ENCODE measurements at regions not wholly inside any gene's neighbourhood (a gene's known extent, or its start where the extent isn't known, plus 50 kb on each side); places are given as distances from the start of the nearest gene placed in this dataset.
A peak's percentile ranks its signal among the peaks of the same experiment; 100 is the strongest.
"Not testable (repeated sequence)": the region's sequence is repeated elsewhere in the genome, so short reads cannot be mapped to it uniquely, and the experiment has no call there.

DNA sequence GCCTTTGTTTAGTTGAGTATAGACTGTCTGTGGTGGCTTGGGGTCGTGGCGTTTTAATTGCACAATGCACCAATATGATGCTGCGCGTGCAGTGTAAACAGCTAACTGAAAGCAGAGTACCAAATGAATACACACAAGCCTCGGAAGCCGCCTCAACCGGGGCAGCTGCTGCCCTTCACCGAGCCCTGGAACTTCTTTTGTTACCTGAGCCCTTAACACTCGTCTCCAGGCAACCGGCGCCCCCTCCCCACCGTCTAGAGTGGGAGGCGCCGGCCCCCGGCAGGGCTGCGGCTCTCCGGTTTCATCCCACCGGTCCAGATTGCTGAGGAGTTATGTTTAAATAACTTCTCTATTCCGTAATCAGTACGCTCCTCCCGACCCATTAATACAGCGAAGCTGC is 173.2 kb upstream of the TBL1X start:
- no peak for DNase-seq
- Mint-ChIP-seq H3K36me3 (peaks cover 0 to 7% (median 0%) of the 10 kb centered on the region in 3 donors), H3K27ac (no peak overlapping the region), H3K27me3 (peaks cover 0 to 7% (median 0%) of the 10 kb centered on the region in 5 donors), H3K4me1 (peaks cover 3 to 10% (median 6%) of the 10 kb centered on the region in 4 donors), H3K4me3 (peak overlapping the region in 2 of 10 donors; percentile 8 to 31), H3K9me3 (peaks cover 0 to 9% (median 0%) of the 10 kb centered on the region in 9 donors)
- POLR2A ChIA-PET = no interaction called here
- no peak for ATAC-seq

DNA sequence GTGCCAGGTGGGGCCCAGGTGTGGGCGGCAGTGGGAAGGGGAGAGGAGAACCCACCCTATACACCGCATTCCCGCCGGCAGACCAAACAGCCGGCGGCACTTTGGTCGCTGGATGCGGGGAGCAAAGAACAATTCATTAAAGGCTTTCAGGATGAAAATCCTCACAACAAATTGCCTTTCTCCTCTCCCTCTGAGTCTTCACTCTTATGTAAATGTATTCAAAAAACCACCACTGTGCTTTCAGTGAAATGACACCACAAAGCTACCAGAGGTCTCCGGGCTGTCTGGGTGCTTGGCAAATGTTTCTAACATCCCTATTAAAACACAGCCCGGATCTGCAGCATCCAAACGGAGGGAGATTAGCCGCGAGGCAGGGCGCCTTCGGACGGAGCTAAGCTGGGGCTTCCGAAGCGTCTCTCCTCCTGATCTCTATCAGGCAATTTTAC is 171.8 kb upstream of the TBL1X start:
- DNase-seq = no peak
- peaks cover 0 to 7% (median 0%) of the 10 kb centered on the region in 5 donors for H3K27me3 Mint-ChIP-seq

DNA sequence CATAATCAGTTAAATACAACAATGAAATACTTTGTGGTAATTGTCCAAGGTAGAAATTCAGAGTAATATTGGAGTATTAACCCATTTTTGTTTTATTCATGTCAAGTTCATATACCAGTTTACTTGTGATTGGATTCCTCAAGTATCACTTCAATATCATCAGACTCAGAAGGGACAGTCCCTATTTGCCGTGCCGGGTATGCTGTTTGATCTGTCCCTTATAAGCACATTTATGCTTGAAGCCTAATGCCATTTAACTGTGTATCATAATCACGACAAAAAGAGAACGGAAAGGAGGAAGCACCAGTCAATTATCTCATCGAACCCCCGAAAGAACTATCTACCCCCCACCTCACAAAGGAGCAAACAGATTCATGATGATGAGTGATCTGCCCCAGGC is 171.0 kb upstream of the TBL1X start:
- H3K4me1 Mint-ChIP-seq = peaks cover 3 to 14% (median 6%) of the 10 kb centered on the region in 4 donors
- H3K27me3 Mint-ChIP-seq = peaks cover 0 to 7% (median 0%) of the 10 kb centered on the region in 5 donors
- no peak overlapping the region for H3K4me3 Mint-ChIP-seq
- ATAC-seq (no peak), DNase-seq (no peak)
- peaks cover 0 to 7% (median 0%) of the 10 kb centered on the region in 3 donors for H3K36me3 Mint-ChIP-seq
- POLR2A ChIA-PET = no interaction called here
- peaks cover 0 to 9% (median 0%) of the 10 kb centered on the region in 9 donors for H3K9me3 Mint-ChIP-seq
- H3K27ac Mint-ChIP-seq = no peak overlapping the region

More for the DNA sequence above, 171.8 kb upstream of the TBL1X start:
- Mint-ChIP-seq H3K4me1 (peaks cover 3 to 10% (median 6%) of the 10 kb centered on the region in 4 donors), H3K36me3 (peaks cover 0 to 7% (median 0%) of the 10 kb centered on the region in 3 donors), H3K27ac (no peak overlapping the region), H3K4me3 (no peak overlapping the region), H3K9me3 (peaks cover 0 to 9% (median 0%) of the 10 kb centered on the region in 9 donors)
- POLR2A ChIA-PET = no interaction called here
- ATAC-seq = no peak

DNA sequence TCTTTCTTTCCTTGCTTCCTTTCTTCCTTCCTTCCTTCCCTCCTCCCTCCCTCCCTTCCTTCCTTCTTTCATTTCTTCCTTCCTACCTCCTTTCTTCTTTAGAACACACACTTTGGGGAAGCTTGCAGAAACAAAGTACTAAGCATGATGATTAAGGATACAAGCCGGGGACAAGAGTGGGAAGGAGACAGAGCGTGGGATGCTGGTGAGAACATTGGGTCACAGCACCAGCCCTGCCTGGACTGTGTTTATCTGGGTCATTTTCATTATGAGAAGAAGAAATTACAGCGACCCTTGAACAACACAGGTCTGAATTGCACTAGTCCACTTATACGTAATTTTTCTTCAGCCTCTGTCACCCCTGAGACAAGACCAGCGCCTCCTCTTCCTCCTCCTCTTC is 169.3 kb upstream of the TBL1X start:
- DNase-seq = no peak
- H3K4me3 Mint-ChIP-seq = no peak overlapping the region
- H3K27ac Mint-ChIP-seq = no peak overlapping the region
- peaks cover 0 to 5% (median 0%) of the 10 kb centered on the region in 9 donors for H3K9me3 Mint-ChIP-seq
- POLR2A ChIA-PET = no interaction called here
- peaks cover 0 to 7% (median 0%) of the 10 kb centered on the region in 5 donors for H3K27me3 Mint-ChIP-seq
- peaks cover 3 to 14% (median 6%) of the 10 kb centered on the region in 4 donors for H3K4me1 Mint-ChIP-seq
- ATAC-seq = no peak
- peaks cover 0 to 7% (median 0%) of the 10 kb centered on the region in 3 donors for H3K36me3 Mint-ChIP-seq

DNA sequence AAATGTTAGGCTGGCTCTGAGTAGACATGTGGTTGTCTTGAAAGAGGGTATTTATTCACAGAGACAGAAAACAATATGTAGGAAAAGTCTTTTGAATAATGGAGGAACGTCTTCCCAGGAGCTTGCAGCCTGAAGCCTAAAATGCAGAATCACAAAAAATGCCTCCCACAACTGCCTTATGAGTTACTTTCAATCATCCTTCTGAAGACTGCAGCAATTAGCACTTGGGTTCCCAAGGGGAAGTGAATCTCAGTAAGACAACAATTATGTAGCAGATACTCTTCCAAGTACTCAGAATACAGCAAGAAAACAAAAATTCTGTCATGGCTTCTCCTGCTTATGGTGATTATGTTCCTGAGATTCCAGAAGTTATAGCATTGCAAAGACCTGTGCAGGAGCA is 166.6 kb upstream of the TBL1X start:
- peaks cover 0 to 5% (median 0%) of the 10 kb centered on the region in 5 donors for H3K27me3 Mint-ChIP-seq
- POLR2A ChIA-PET = no interaction called here
- H3K36me3 Mint-ChIP-seq = peaks cover 0 to 11% (median 0%) of the 10 kb centered on the region in 3 donors
- ATAC-seq = no peak
- peaks cover 0 to 5% (median 0%) of the 10 kb centered on the region in 9 donors for H3K9me3 Mint-ChIP-seq
- H3K27ac Mint-ChIP-seq = no peak overlapping the region
- H3K4me3 Mint-ChIP-seq = no peak overlapping the region
- peaks cover 0 to 7% (median under 1%) of the 10 kb centered on the region in 4 donors for H3K4me1 Mint-ChIP-seq
- no peak for DNase-seq

DNA sequence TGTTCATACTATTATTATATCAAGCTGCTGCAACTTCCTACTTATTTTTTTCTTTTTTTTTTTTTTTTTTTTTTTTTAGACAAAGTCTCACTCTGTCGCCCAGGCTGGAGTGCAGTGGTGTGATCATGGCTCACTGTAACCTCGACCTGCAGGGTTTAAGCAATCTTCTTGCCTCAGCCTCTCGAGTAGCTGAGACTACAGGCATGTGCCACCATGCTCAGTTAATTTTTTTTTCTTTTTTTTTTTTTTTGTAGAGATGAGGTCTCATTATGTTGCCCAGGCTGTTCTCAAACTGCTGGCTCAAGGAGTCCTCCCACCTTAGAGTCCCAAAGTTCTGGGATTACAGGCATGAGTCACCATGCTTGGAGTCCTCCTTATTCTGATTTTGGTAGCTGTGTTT is 165.2 kb upstream of the TBL1X start:
- not testable (repeated sequence) for H3K4me3 Mint-ChIP-seq, H3K9me3 Mint-ChIP-seq, H3K27ac Mint-ChIP-seq, DNase-seq, H3K36me3 Mint-ChIP-seq, H3K4me1 Mint-ChIP-seq, H3K27me3 Mint-ChIP-seq, ATAC-seq
- POLR2A ChIA-PET = interaction anchor here (0.9 kb wide), 1 partner anchor 398 kb away, joined by 3 read pairs; no protein-coding TSS in a partner anchor

DNA sequence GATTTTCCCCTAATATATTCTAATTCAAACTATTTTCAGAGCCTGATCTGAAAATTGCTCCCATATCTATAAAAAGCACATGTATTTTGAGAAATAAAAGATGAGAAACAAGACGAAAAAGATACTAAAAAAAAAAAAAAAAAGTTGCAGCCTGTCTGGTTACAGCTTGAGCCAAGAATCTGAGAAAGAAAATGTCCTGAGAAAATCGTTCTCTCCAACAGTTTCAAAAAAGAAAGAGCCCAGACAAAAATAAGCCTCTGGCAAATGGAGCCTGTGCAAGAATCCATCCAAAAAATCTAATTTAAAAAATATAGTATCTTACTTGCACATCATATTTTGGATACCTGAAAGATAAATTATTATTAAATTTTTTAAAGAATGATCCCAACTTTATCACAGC is 163.0 kb upstream of the TBL1X start:
- Mint-ChIP-seq H3K9me3 (peaks cover 0 to 4% (median 0%) of the 10 kb centered on the region in 9 donors), H3K4me3 (no peak overlapping the region)
- POLR2A ChIA-PET = no interaction called here

DNA sequence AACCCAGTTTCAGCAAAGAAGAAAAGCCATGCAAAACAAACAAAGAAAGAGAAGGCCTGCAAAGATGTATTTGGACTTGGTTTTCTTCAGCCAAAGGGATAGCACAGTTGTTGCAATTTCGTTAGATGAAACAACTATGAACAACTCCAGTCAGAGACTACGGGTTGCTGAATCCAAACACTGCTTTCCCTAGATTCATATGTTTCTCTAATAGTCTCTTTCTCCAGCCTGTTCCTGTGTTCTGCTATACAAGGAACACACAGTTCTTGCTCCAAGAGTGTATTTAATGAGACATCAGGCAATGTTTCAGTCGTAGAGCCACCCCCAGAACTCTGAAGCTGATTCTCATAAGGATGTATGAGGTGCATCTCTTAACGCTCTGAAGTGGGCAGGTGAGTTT is 162.5 kb upstream of the TBL1X start:
- no peak overlapping the region for H3K27ac Mint-ChIP-seq
- no peaks in the 10 kb centered on the region for H3K27me3 Mint-ChIP-seq
- no peak for DNase-seq
- POLR2A ChIA-PET = no interaction called here
- peaks cover 0 to 4% (median 0%) of the 10 kb centered on the region in 3 donors for H3K36me3 Mint-ChIP-seq
- ATAC-seq = no peak
- peaks cover 0 to 3% (median 0%) of the 10 kb centered on the region in 4 donors for H3K4me1 Mint-ChIP-seq
- peaks cover 0 to 4% (median 0%) of the 10 kb centered on the region in 9 donors for H3K9me3 Mint-ChIP-seq
- H3K4me3 Mint-ChIP-seq = no peak overlapping the region

More for the DNA sequence above, 163.0 kb upstream of the TBL1X start:
- DNase-seq (no peak), ATAC-seq (no peak)
- Mint-ChIP-seq H3K27me3 (no peaks in the 10 kb centered on the region), H3K27ac (no peak overlapping the region), H3K4me1 (peaks cover 0 to 3% (median 0%) of the 10 kb centered on the region in 4 donors), H3K36me3 (peaks cover 0 to 4% (median 0%) of the 10 kb centered on the region in 3 donors)

DNA sequence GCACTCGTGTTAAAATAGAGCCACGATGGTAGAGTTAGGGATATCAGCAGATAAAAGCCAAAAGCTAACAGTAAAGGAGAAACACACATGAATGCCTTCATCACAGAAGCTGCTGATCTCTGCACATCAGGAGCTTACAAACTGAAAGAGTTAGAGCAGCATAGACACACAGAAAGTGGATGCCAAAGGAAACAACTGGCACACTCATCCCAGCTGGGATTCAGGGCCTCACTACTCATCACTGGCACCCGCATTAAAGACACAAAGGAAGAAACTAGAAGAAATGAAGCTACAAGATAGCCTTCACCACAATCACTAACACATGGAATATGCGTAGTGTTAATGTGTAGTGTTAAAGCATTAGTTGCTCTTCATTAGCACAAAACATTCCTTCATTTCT is 156.4 kb upstream of the TBL1X start:
- Mint-ChIP-seq H3K4me1 (peaks cover 3 to 5% (median 4%) of the 10 kb centered on the region in 4 donors), H3K36me3 (no peaks in the 10 kb centered on the region), H3K9me3 (peaks cover 0 to 1% (median 0%) of the 10 kb centered on the region in 9 donors), H3K27me3 (no peaks in the 10 kb centered on the region), H3K4me3 (no peak overlapping the region), H3K27ac (no peak overlapping the region)
- POLR2A ChIA-PET = interaction anchor here (0.5 kb wide), 1 partner anchor 33 kb away, joined by 3 read pairs; no protein-coding TSS in a partner anchor
- no peak for ATAC-seq
- no peak for DNase-seq

DNA sequence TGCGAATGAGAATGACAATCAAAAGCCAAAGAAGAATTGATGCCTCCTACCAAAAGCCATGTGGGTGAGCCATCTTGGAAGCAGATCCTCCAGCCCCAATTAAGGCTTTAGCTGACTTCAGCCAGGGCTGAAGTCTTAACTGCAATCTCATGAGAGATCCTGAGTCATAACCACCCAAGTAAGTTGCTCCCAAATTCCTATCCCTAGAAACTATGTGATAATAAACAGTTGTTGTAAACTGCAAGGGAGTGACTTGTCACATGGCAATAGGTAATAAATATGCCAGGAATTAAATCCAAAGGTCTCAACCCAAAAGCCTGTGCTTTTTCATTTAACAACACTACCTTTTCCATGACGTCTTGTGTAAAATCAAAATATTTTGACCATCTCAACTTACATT is 154.2 kb upstream of the TBL1X start:
- Mint-ChIP-seq H3K27me3 (no peaks in the 10 kb centered on the region), H3K27ac (no peak overlapping the region), H3K4me3 (no peak overlapping the region), H3K36me3 (no peaks in the 10 kb centered on the region), H3K9me3 (no peaks in the 10 kb centered on the region), H3K4me1 (peaks cover 3 to 8% (median 6%) of the 10 kb centered on the region in 4 donors)
- DNase-seq (no peak), ATAC-seq (no peak)
- POLR2A ChIA-PET = no interaction called here

DNA sequence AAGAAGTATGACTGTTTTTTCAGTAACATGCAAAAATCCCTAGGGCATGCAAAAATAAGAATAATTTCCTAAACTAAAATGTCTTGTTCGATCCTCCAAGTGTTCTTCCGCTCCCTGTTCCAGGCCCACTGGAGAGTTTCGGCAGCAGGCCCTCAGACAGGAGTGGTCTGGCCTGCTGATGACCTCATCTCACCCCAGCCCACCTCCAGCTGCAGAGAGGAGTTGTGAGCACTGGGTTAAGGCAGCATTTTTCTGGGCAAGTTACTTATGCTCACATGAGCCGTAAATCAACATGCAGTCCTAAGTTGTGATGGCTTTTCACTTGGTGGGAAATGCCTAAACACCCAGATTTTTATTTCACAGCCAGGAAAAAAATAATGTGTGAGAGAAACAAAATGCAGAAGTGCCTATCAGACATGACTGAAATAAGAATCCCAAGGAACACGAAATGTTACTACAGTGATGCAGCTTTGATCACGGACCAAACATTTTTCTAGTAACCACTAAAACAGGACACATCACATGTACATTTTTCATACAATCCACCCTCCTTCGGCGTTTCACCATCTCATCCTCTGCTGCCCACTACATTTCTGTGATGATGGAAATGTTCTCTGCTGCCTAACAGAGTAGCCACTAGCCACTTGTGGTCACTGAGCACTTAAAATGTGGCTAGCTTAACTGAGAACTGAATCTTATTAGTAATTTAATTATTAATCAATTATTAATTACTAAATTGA is 153.3 kb upstream of the TBL1X start:
- DNase-seq = no peak
- no peaks in the 10 kb centered on the region for H3K36me3 Mint-ChIP-seq
- no peak for ATAC-seq
- no peaks in the 10 kb centered on the region for H3K9me3 Mint-ChIP-seq
- peaks cover 3 to 9% (median 6%) of the 10 kb centered on the region in 4 donors for H3K4me1 Mint-ChIP-seq
- no peaks in the 10 kb centered on the region for H3K27me3 Mint-ChIP-seq
- POLR2A ChIA-PET = no interaction called here
- no peak overlapping the region for H3K4me3 Mint-ChIP-seq
- H3K27ac Mint-ChIP-seq = peak overlapping the region in 1 of 10 donors; percentile 58

DNA sequence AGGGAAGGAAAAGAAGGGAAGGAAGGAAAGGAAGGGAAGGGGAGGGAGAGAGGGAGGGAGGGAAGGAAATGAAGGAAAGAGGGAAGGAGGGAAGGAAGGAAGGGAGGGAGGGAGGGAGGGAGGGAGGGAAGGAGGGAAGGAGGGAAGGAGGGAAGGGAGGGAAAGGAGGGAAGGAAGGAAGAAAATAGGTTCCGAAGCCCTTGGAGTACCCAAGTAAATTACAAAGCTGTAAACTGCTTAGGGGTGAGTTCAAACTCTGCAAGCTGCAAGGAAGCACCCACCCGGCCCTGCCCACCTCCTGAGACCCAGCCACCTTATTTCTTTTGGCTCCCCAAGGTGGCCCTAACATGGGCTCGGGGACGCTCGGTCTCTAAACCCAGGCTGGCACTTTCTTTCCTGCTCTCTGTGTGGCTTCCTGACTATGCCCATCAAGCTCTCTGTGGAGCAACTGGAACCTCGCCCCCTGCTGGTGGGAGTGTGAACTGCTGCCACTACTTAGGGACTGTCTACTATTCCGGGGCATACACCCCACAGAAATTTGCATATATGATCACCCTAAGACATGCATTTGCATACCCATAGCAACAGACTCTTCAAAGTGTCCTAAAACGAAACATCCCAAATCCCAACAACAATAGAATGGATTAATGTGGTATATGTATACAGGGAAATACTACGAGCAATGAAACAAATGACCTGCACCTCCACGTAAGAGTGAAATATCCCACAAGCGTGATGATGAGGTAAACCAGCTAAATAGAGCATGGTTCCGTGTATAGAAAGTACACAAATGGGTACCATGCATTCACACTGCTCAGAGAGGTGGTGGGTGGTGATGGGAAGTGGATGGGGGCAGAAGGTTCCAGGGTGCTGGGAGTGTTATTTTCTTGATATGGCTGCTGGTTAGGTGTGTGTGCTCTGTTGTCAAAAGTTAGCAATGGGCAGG is 151.7 kb upstream of the TBL1X start:
- peak; percentile 13 to 80 (median 56) for DNase-seq
- Mint-ChIP-seq H3K9me3 (no peaks in the 10 kb centered on the region), H3K4me3 (peak overlapping the region in 1 of 10 donors; percentile 60), H3K27ac (peak overlapping the region in 3 of 10 donors; percentile 56 to 66 (median 63)), H3K36me3 (no peaks in the 10 kb centered on the region), H3K4me1 (peaks cover 7 to 19% (median 11%) of the 10 kb centered on the region in 4 donors), H3K27me3 (no peaks in the 10 kb centered on the region)
- POLR2A ChIA-PET = no interaction called here
- peak; percentile 57 to 66 for ATAC-seq
